A673 (cell line): ENCODE measurements at regions not wholly inside any gene's neighbourhood (a gene's known extent, or its start where the extent isn't known, plus 50 kb on each side); places are given as distances from the start of the nearest gene placed in this dataset.

Source experiments
- BruUV-seq: library from RNA; stranded (reverse); fragments of 400-500 nt; replicated peaks from 2 replicates; lab custom pipeline; 2021; lab: Mats Ljungman, UMichigan
- CTCF ChIA-PET: fragments of 300-600 bp; sonication (Branson Sonifier 250); formaldehyde crosslinking; loops from one replicate; lab custom pipeline; 2022; ENCODE audit warnings: antibody characterized with exemption; lab: Charles Lee
- POLR2A ChIA-PET: fragments of 300-600 bp; sonication (Branson Sonifier 250); formaldehyde crosslinking; loops from one replicate; lab custom pipeline; 2022; ENCODE audit warnings: antibody characterized with exemption; ENCODE audit not compliant: low non-redundant PET; lab: Charles Lee
- DNase-seq: peaks from one replicate; pipeline ENCODE4 v3.0.0-alpha.2; 2015; ENCODE audit warnings: low spot score
- H3K27ac ChIP-seq: fragments of 200-600 bp; sonication (generic); 2 replicates; pipeline ENCODE4 v1.5.1; 2016; ENCODE audit warnings: mixed run types, low read depth, mild to moderate bottlenecking, mixed read lengths, antibody characterized with exemption, low read length; ENCODE audit not compliant: poor library complexity, severe bottlenecking
- H3K27me3 ChIP-seq: fragments of 200-600 bp; sonication (generic); replicated peaks from 2 replicates; pipeline ENCODE4 v1.6.1; 2017; ENCODE audit warnings: mixed run types, low read depth, mild to moderate bottlenecking, mixed read lengths, antibody characterized with exemption, low read length; ENCODE audit not compliant: insufficient read depth, poor library complexity
- H3K36me3 ChIP-seq: fragments of 200-600 bp; sonication (generic); 2 replicates; pipeline ENCODE4 v1.6.1; 2016; ENCODE audit warnings: mixed run types, mild to moderate bottlenecking, mixed read lengths, antibody characterized with exemption, low read length; ENCODE audit not compliant: insufficient read depth, poor library complexity, severe bottlenecking
- H3K4me1 ChIP-seq: fragments of 200-600 bp; sonication (generic); 2 replicates; pipeline ENCODE4 v1.6.1; 2017; ENCODE audit warnings: mixed run types, mild to moderate bottlenecking, mixed read lengths, antibody characterized with exemption, low read length; ENCODE audit not compliant: insufficient read depth, poor library complexity, severe bottlenecking
- H3K4me3 ChIP-seq: fragments of 200-600 bp; sonication (generic); 2 replicates; pipeline ENCODE4 v1.5.1; 2016; ENCODE audit warnings: low read depth, mixed run types, mild to moderate bottlenecking, mixed read lengths, low read length; ENCODE audit not compliant: poor library complexity, severe bottlenecking
- H3K9me3 ChIP-seq: fragments of 200-600 bp; sonication (generic); 2 replicates; pipeline ENCODE4 v1.6.1; 2016; ENCODE audit warnings: mixed run types, low read depth, mild to moderate bottlenecking, mixed read lengths, antibody characterized with exemption, low read length; ENCODE audit not compliant: poor library complexity, severe bottlenecking
- CTCF ChIP-seq: fragments of 300-800, 200-600 bp; sonication (generic); conservative IDR thresholded peaks from 2 replicates; pipeline ENCODE4 v1.5.1; 2017; ENCODE audit warnings: low read depth, mild to moderate bottlenecking, antibody characterized with exemption, low read length, moderate library complexity, mixed read lengths
- EZH2 ChIP-seq: fragments of 200-600 bp; sonication (generic); IDR thresholded peaks from 2 replicates; pipeline ENCODE4 v1.6.1; 2017; ENCODE audit warnings: borderline replicate concordance, low read depth, mild to moderate bottlenecking, mixed read lengths, antibody characterized with exemption, low read length; ENCODE audit not compliant: poor library complexity, severe bottlenecking
- intact Hi-C: fragments of 100-400 bp; cut with micrococcal nuclease; formaldehyde crosslinking; loops from one replicate; pipeline ENCODE4 v1.10.0; 2022; ENCODE audit not compliant: unreplicated experiment

GRCh38 chr17:77875881-77876509 lies 82.5 kb upstream of the TNRC6C start:
- TF ChIP-seq CTCF, result no peak
- Histone ChIP-seq H3K4me1 (peaks cover 3% of the 10 kb centered on the region), H3K4me3 (no peak overlapping the region), H3K27me3 (no peaks in the 10 kb centered on the region), H3K9me3 (no peaks in the 10 kb centered on the region), H3K27ac (no peak overlapping the region), H3K36me3 (no peaks in the 10 kb centered on the region)
- DNase-seq, result no peak
- ChIA-PET CTCF (no interaction called here), POLR2A (no interaction called here)
- BruUV-seq, result no TSS peak
- intact Hi-C loops, result no loop called here

- no TSS peak for BruUV-seq
- Histone ChIP-seq H3K9me3 (no peaks in the 10 kb centered on the region), H3K27me3 (no peaks in the 10 kb centered on the region), H3K27ac (no peak overlapping the region), H3K4me3 (no peak overlapping the region), H3K36me3 (no peaks in the 10 kb centered on the region), H3K4me1 (peaks cover 13% of the 10 kb centered on the region)
- no peak for TF ChIP-seq CTCF
- TF ChIP-seq EZH2, result no peak
- intact Hi-C loops, result no loop called here
- DNase-seq, result no peak
- POLR2A ChIA-PET, result no interaction called here
- CTCF ChIA-PET, result interaction anchor here (0.7 kb wide), 1 partner anchor 38 kb away, joined by 4 read pairs; no protein-coding TSS in a partner anchor
Observed at GRCh38 chr17:77877036-77877435, 81.5 kb upstream of the TNRC6C start.

GRCh38 chr17:77877646-77878355 lies 80.7 kb upstream of the TNRC6C start:
- BruUV-seq, result no TSS peak
- Histone ChIP-seq H3K4me1 (peaks cover 21% of the 10 kb centered on the region), H3K36me3 (no peaks in the 10 kb centered on the region), H3K27ac (no peak overlapping the region), H3K27me3 (no peaks in the 10 kb centered on the region), H3K9me3 (no peaks in the 10 kb centered on the region), H3K4me3 (no peak overlapping the region)
- ChIA-PET CTCF (no interaction called here), POLR2A (no interaction called here)
- no peak for DNase-seq
- intact Hi-C loops, result no loop called here
- TF ChIP-seq EZH2 (no peak), CTCF (no peak)
